ENCODE measurements at regions not wholly inside any gene's neighbourhood (a gene's known extent, or its start where the extent isn't known, plus 50 kb on each side); places are given as distances from the start of the nearest gene placed in this dataset.

- TF ChIP-seq CTCF (IDR thresholded peaks at IDR 0.05 in 2 of 3, conservative IDR thresholded peaks at IDR 0.05 in 1 of 3; ENCODE audit: borderline replicate concordance in 1 of 3, insufficient read depth in 1 of 3, low read depth in 2 of 3, low read length in 2 of 3) (no peak), POLR2AphosphoS5 (IDR thresholded peaks at IDR 0.05; ENCODE audit: low read depth, low read length) (no peak)
These were observed 69.6 kb upstream of the GNAQ start (continued) for GRCh38 chr9:78101247-78101646.

DNA sequence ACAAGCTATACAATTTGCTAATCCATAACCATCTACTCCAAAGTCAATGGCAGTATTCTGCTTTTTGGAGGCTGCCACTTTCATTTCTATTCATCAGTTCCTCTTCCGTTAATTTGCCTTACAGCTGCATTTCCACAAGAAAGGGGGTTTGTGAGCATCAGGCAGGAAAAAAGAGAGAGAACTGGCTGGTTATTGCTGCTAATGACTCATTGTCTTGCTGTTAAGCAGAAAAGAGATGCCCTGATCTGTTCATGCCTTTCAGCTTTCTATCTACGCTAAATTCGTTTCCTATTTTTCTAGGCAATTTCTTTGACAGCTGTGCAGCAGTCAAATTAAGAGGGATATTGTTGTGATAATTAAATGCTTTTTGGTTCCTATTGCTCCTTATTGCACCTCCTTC is 65.9 kb upstream of the GNAQ start:
- Histone ChIP-seq H3K36me3 (ENCODE audit: control insufficient read depth in 1 of 2, insufficient read depth in 2 of 2, low read length in 2 of 2) (no peaks in the 10 kb centered on the region), H3K9me3 (ENCODE audit: control insufficient read depth in 1 of 2, insufficient read depth in 1 of 2, low read depth in 1 of 2, low read length in 2 of 2) (no peaks in the 10 kb centered on the region; a peak in 1 of 4 replicates), H3K27ac (ENCODE audit: low read depth, low read length) (no peak overlapping the region), H3K4me2 (ENCODE audit: low read length) (no peak overlapping the region), H3K9ac (ENCODE audit: low read length) (no peak overlapping the region), H4K20me1 (ENCODE audit: insufficient read depth) (no peaks in the 10 kb centered on the region), H3K4me1 (ENCODE audit: control insufficient read depth in 1 of 2, insufficient read depth in 2 of 2, low read length in 2 of 2) (no peaks in the 10 kb centered on the region), H3K79me2 (ENCODE audit: insufficient read depth, low read length) (no peaks in the 10 kb centered on the region), H3K4me3 (replicated peaks in 1 of 2; ENCODE audit: low read depth in 1 of 2, low read length in 2 of 2) (no peak overlapping the region), H2AFZ (ENCODE audit: low read depth, low read length, poor library complexity, severe bottlenecking) (no peak overlapping the region), H3K27me3 (ENCODE audit: insufficient read depth, low read length) (no peaks in the 10 kb centered on the region), H3K9me2 (ENCODE audit: insufficient read depth) (no peaks in the 10 kb centered on the region)
- intact Hi-C loops (cut with micrococcal nuclease): loop anchor here (5.0 kb wide), 1 partner anchor 50 kb away; no protein-coding TSS in a partner anchor
- POLR2A ChIA-PET: no interaction called here
- RAD21 ChIA-PET (ENCODE audit: low non-redundant PET in 1 of 2, low total read pairs in 2 of 2, uncharacterized antibody in 2 of 2, unreplicated experiment in 2 of 2): no interaction called here
- no peak for DNase-seq (ENCODE audit: low read depth, low spot score)
- no peak for ATAC-seq
- CTCF ChIA-PET: no interaction called here
- no peak for TF ChIP-seq ZNF274 (IDR thresholded peaks at IDR 0.05; ENCODE audit: low read depth, low read length)
- BruUV-seq (replicated peaks): no TSS peak

GRCh38 chr9:78091731-78092130 is 60.1 kb upstream of the GNAQ start:
- ChIA-PET RAD21 (ENCODE audit: low non-redundant PET in 1 of 2, low total read pairs in 2 of 2, uncharacterized antibody in 2 of 2, unreplicated experiment in 2 of 2) (no interaction called here), CTCF (no interaction called here), POLR2A (no interaction called here)
- H3K27me3 ChIP-seq (ENCODE audit: insufficient read depth, low read length): no peaks in the 10 kb centered on the region
- intact Hi-C loops (cut with micrococcal nuclease): no loop called here
- no peaks in the 10 kb centered on the region for H3K36me3 ChIP-seq (ENCODE audit: control insufficient read depth in 1 of 2, insufficient read depth in 2 of 2, low read length in 2 of 2)
- H2AFZ ChIP-seq (ENCODE audit: low read depth, low read length, poor library complexity, severe bottlenecking): no peak overlapping the region
- no peak for TF ChIP-seq SP1 (IDR thresholded peaks at IDR 0.05; ENCODE audit: low read depth)
- no peaks in the 10 kb centered on the region for H3K9me2 ChIP-seq (ENCODE audit: insufficient read depth)
- no peaks in the 10 kb centered on the region for H3K9me3 ChIP-seq (ENCODE audit: control insufficient read depth in 1 of 2, insufficient read depth in 1 of 2, low read depth in 1 of 2, low read length in 2 of 2)
- H3K4me3 ChIP-seq (replicated peaks in 1 of 2; ENCODE audit: low read depth in 1 of 2, low read length in 2 of 2): no peak overlapping the region
- no peaks in the 10 kb centered on the region for H4K20me1 ChIP-seq (ENCODE audit: insufficient read depth)
- no peak overlapping the region for H3K9ac ChIP-seq (ENCODE audit: low read length)
- no peak overlapping the region for H3K4me2 ChIP-seq (ENCODE audit: low read length)
- H3K79me2 ChIP-seq (ENCODE audit: insufficient read depth, low read length): no peaks in the 10 kb centered on the region
- DNase-seq (ENCODE audit: low read depth, low spot score) (no peak), ATAC-seq (no peak)
- H3K4me1 ChIP-seq (ENCODE audit: control insufficient read depth in 1 of 2, insufficient read depth in 2 of 2, low read length in 2 of 2): no peaks in the 10 kb centered on the region
- BruUV-seq (replicated peaks): no TSS peak
- no peak overlapping the region for H3K27ac ChIP-seq (ENCODE audit: low read depth, low read length)

Data from HCT116 (cell line).